HG03139 (cell line): ENCODE measurements at regions not wholly inside any gene's neighbourhood (a gene's known extent, or its start where the extent isn't known, plus 50 kb on each side); places are given as distances from the start of the nearest gene placed in this dataset.
"Not testable (repeated sequence)": the region's sequence is repeated elsewhere in the genome, so short reads cannot be mapped to it uniquely, and the experiment has no call there.

Experiments used
- ATAC-seq: cut with Tn5 transposase; IDR thresholded peaks from one replicate; pipeline ENCODE4 v1.9.1; 2021; ENCODE audit not compliant: unreplicated experiment

GRCh38 chr11:24400059-24400665 lies 96.7 kb upstream of the LUZP2 start:
- ATAC-seq: no peak

DNA sequence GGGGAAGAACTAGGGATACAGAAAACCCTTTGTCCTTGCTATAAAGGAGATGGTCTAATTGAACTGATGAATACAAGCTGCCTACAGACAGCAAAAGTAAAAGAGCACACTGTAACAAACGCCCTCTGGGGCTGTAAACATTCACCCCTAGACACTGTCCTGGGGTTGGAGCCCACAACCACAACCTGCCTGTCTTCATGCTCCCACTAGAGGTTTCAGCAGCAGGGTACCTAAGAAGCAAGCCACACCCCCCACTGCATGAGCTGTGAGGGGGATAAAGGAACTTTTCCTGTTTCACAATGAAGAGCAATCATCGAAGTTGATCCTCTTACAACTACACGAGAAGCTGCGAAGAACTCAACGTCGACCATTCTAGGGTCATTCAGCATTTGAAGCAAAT lies 90.5 kb upstream of the LUZP2 start:
- ATAC-seq: no peak

DNA sequence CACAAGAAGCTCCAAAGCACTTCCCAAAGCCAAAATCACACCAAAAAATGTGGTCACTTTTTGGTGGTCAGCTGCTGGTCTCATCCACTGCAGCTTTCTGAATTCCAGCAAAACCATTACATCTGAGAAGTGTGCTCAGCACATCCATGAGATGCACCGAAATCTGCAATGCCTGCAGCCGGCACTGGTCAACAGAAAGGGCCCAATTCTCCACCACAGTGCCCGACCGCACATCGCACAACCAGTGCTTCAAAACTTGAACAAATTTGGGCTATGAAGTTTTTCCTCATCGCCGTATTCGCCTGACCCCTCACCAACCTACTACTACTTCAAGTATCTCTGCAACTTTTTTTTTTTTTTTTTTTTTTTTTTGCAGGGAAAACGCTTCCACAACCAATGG lies 89.9 kb upstream of the LUZP2 start:
- ATAC-seq: no peak

GRCh38 chr11:24407733-24408132 lies 89.1 kb upstream of the LUZP2 start:
- no peak for ATAC-seq

DNA sequence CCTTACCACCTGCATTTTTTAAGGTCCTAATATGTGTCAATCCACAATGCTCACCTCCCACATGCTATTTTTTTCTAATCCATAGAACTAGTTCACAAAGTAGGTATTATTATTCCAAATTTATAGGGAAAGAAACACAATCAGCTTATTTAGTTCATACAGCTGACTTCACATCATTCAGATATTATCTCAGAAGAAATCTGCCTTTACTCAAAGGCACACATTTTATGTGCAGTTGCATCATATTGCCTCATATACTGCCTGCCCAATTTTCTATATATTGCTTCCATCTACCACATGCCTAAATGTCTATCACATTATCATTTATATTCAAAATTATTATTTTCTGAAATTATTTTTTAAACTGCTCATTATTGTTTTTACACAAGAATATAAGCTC lies 88.7 kb upstream of the LUZP2 start:
- ATAC-seq: no peak

- ATAC-seq: no peak
Observed at GRCh38 chr11:24411791-24412190, 85.1 kb upstream of the LUZP2 start.

DNA sequence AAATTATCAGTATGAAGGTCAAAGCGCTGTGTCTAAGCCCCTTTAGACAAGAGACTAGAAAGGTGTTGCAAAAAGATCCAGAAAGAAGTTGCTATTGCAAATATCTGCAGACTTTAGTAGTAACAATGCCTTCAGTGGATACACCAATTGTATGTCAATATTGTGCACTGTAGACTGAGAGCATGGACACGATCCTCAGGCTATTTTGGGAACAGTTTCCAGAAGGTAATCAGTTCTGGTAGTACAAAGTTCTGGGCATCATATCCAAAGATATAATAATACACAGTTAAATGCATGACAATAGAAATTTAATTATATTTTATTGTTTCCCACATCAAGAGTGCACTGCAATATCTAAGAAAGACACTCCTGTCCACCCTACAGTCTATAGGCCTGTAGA lies 84.1 kb upstream of the LUZP2 start:
- ATAC-seq: no peak

DNA sequence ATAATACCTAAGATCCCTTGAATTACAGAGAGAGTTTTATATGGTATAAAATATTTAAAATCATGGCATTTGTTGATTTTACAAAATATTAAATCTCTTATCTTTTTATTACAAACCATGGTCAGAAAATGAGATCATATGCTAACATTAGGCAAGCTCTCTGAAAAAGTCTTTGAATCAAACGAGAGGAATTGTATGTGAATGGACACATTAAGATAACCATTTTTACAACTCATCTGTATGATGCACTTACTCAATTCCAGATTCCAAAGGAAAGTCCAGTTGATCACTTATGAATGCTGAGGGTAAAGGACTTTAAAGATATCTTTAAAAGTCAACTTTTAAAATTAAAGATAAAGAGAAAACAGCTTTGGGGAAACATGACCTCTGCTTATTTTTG lies 83.5 kb upstream of the LUZP2 start:
- ATAC-seq: no peak

DNA sequence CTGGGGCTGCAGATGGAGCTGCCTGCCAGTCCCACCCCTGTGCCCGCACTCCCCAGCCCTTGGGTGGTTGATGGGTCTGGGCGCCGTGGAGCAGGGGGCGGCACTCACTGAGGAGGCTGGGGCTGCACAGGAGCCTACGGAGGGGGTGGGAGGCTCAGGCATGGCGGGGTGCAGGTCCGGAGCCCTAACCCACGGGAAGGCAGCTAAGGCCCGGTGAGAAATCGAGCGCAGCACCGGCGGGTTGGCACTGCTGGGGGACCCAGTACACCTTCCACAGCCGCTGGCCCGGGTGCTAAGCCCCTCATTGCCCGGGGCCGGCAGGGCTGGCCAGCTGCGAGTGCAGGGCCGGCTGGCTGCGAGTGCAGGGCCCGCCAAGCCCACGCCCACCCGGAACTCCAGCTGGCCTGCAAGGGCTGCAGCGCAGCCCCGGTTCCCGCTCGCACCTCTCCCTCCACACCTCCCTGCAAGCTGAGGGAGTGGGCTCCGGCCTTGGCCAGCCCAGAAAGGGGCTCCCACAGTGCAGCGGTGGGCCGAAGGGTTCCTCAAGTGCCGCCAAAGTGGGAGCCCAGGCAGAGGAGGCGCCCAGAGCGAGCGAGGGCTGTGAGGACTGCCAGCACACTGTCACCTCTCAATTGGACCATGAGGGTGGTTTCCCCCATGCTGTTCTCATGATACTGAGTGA lies 80.8 kb upstream of the LUZP2 start:
- not testable (repeated sequence) for ATAC-seq

DNA sequence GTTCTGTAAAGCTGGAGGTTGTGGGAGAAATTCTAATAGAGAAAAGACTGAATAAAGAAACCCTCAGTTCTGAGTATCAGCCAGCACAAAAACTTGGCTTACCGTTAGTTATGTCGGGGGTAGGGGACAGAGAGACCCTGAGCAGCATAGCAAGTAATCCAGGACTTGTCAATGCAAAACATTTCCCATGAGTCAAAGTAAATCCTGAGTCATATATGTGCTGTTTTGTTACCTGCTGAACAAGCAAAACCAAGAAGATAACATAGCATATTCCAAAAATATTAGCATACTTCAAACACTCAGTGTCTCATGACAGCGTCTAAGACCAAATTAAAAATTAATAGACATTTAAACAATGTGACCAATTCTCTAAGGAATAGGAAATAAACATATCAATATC lies 75.1 kb upstream of the LUZP2 start:
- no peak for ATAC-seq

DNA sequence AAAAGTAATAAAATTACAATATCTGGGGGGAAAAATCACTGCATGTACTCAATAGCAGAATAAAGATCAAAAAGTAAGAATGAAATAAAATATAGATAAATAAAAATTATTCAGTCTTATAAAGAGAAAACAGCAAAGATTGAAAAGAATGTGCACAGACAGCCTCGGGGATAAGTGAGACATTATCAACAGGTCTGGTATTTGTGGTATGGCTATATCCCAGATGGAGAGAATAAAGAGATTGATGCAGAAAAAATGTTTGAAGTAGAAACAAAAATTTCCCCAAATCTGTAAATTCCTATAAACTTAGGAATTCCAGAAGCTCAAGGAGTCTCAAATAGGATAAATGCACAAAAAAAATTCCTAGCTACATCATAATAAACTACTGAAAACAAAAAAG lies 74.5 kb upstream of the LUZP2 start:
- no peak for ATAC-seq

GRCh38 chr11:24437123-24437522 lies 59.7 kb upstream of the LUZP2 start:
- ATAC-seq: no peak
